Keratinocyte (primary cell): ENCODE measurements at regions not wholly inside any gene's neighbourhood (a gene's known extent, or its start where the extent isn't known, plus 50 kb on each side); places are given as distances from the start of the nearest gene placed in this dataset.

Experiments
- DNase-seq: peaks from one replicate; pipeline ENCODE4 v3.0.0-alpha.2; 2011; ENCODE audit warnings: low read depth, missing footprints, low spot score
- FAIRE-seq: peaks from 2 replicates; lab custom pipeline; 2011; peaks lifted over from hg19 to GRCh38; lab: Jason Lieb, UNC
- H2AFZ ChIP-seq: 2 replicates; pipeline ENCODE4 v1.6.0; 2012; ENCODE audit warnings: low read length, control low read depth, inconsistent platforms; ENCODE audit not compliant: control insufficient read depth
- H3K27ac ChIP-seq: 2 replicates; pipeline ENCODE4 v1.5.1; 2011; ENCODE audit warnings: low read length; ENCODE audit not compliant: control insufficient read depth, insufficient read depth
- H3K27me3 ChIP-seq: 3 replicates; pipeline ENCODE4 v1.6.0; 2011; ENCODE audit warnings: low read length; ENCODE audit not compliant: control insufficient read depth, insufficient read depth; ENCODE audit errors: extremely low read depth
- H3K36me3 ChIP-seq, 2 experiments: 2 replicates in 1 of 2; 3 replicates in 1 of 2; pipeline ENCODE4 v1.5.1; 2011; ENCODE audit warnings: low read length in 2 of 2, mild to moderate bottlenecking in 1 of 2; ENCODE audit not compliant: control insufficient read depth in 2 of 2, insufficient read depth in 2 of 2; ENCODE audit errors: extremely low read depth in 1 of 2
- H3K4me1 ChIP-seq: 3 replicates; pipeline ENCODE4 v1.5.1; 2011; ENCODE audit warnings: low read length; ENCODE audit not compliant: control insufficient read depth, insufficient read depth; ENCODE audit errors: extremely low read depth
- H3K4me2 ChIP-seq: 3 replicates; pipeline ENCODE4 v1.6.0; 2011; ENCODE audit warnings: low read depth, low read length; ENCODE audit not compliant: control insufficient read depth, insufficient read depth; ENCODE audit errors: extremely low read depth
- H3K4me3 ChIP-seq, 3 experiments: fragments of 200-600 bp in 1 of 3; sonication (generic) in 1 of 3; 2 replicates in 2 of 3; 3 replicates in 1 of 3; pipeline ENCODE4 v1.5.1; 2011 to 2016; ENCODE audit warnings: low read length in 3 of 3, mild to moderate bottlenecking in 3 of 3, control low read depth in 2 of 3, inconsistent platforms in 1 of 3, low read depth in 1 of 3, mixed read lengths in 1 of 3, mixed run types in 1 of 3, moderate library complexity in 1 of 3; ENCODE audit not compliant: control insufficient read depth in 2 of 3, insufficient read depth in 2 of 3; ENCODE audit errors: extremely low read depth in 1 of 3
- H3K79me2 ChIP-seq: 2 replicates; pipeline ENCODE4 v1.6.0; 2012; ENCODE audit warnings: low read length; ENCODE audit not compliant: control insufficient read depth, insufficient read depth
- H3K9ac ChIP-seq: 3 replicates; pipeline ENCODE4 v1.6.0; 2011; ENCODE audit warnings: low read length; ENCODE audit not compliant: control insufficient read depth, insufficient read depth; ENCODE audit errors: extremely low read depth
- H3K9me1 ChIP-seq: 3 replicates; pipeline ENCODE4 v1.6.0; 2011; ENCODE audit warnings: low read length; ENCODE audit not compliant: control insufficient read depth, insufficient read depth; ENCODE audit errors: extremely low read depth
- H3K9me3 ChIP-seq: 2 replicates; pipeline ENCODE4 v1.5.1; 2012; ENCODE audit warnings: low read depth, low read length; ENCODE audit not compliant: control insufficient read depth
- H4K20me1 ChIP-seq: 3 replicates; pipeline ENCODE4 v1.6.0; 2011; ENCODE audit warnings: low read length; ENCODE audit not compliant: control insufficient read depth, insufficient read depth; ENCODE audit errors: extremely low read depth
- CTCF ChIP-seq, 3 experiments: IDR thresholded peaks in 1 of 3; conservative IDR thresholded peaks in 1 of 3; optimal IDR thresholded peaks in 1 of 3; 2 replicates in 2 of 3; 3 replicates in 1 of 3; pipeline versions ENCODE3 to v1.5.1; 2011; ENCODE audit warnings: low read length in 3 of 3, mild to moderate bottlenecking in 3 of 3, moderate library complexity in 2 of 3, control low read depth in 1 of 3, inconsistent platforms in 1 of 3; ENCODE audit not compliant: insufficient read depth in 2 of 3; ENCODE audit errors: extremely low read depth in 1 of 3
- EZH2 ChIP-seq: IDR thresholded peaks from one replicate; pipeline ENCODE4 v1.6.1; 2012; ENCODE audit warnings: inconsistent platforms, mild to moderate bottlenecking, low read length, moderate library complexity
- dilution Hi-C: fragments of 300-500 bp; cut with MboI; formaldehyde crosslinking; loops from one replicate; pipeline ENCODE4 v1.7.0; 2020; ENCODE audit warnings: low sequenced_read_pairs; ENCODE audit not compliant: extremely low pct_ligation_motif_present
- small RNA-seq, 3 experiments: library from RNA; depleted of rRNA; stranded (forward); fragments of <200 nt; gene quantifications; one replicate each; pipeline ENCODE3, GENCODE V24; 2012; ENCODE audit warnings: low read depth in 3 of 3, low replicate concordance in 1 of 3; ENCODE audit not compliant: insufficient read length in 3 of 3

GRCh38 chr21:38878379-38879179 lies 72.8 kb downstream of the ETS2 start:
- Histone ChIP-seq H3K9me1 (no peaks in the 10 kb centered on the region), H3K9me3 (no peaks in the 10 kb centered on the region), H3K9ac (no peak overlapping the region), H3K79me2 (no peaks in the 10 kb centered on the region), H3K27me3 (no peaks in the 10 kb centered on the region), H3K36me3 (no peaks in the 10 kb centered on the region), H3K4me1 (no peaks in the 10 kb centered on the region), H2AFZ (no peak overlapping the region), H3K4me2 (no peak overlapping the region), H3K27ac (no peak overlapping the region), H3K4me3 (no peak overlapping the region), H4K20me1 (no peaks in the 10 kb centered on the region)
- FAIRE-seq, result no peak
- dilution Hi-C loops, result no loop called here
- DNase-seq, result no peak
- TF ChIP-seq CTCF (optimal IDR thresholded peaks at IDR 0.05 in 1 of 3, IDR thresholded peaks at IDR 0.05 in 1 of 3, conservative IDR thresholded peaks at IDR 0.05 in 1 of 3; ENCODE audit: extremely low read depth in 1 of 3, insufficient read depth in 2 of 3, low read length in 3 of 3) (no peak), EZH2 (no peak)

GRCh38 chr21:38875694-38876492 lies 70.2 kb downstream of the ETS2 start:
- H3K4me2 ChIP-seq, result no peak overlapping the region
- DNase-seq, result no peak
- no peak overlapping the region for H3K27ac ChIP-seq
- H3K79me2 ChIP-seq, result no peaks in the 10 kb centered on the region
- H3K36me3 ChIP-seq, result no peaks in the 10 kb centered on the region
- H3K9ac ChIP-seq, result no peak overlapping the region
- H4K20me1 ChIP-seq, result no peaks in the 10 kb centered on the region
- H3K9me3 ChIP-seq, result no peaks in the 10 kb centered on the region
- H3K4me3 ChIP-seq, result no peak overlapping the region
- H3K4me1 ChIP-seq, result no peaks in the 10 kb centered on the region
- no peaks in the 10 kb centered on the region for H3K27me3 ChIP-seq
- no peak overlapping the region for H2AFZ ChIP-seq
- dilution Hi-C loops, result no loop called here
- no peak for TF ChIP-seq CTCF (optimal IDR thresholded peaks at IDR 0.05 in 1 of 3, IDR thresholded peaks at IDR 0.05 in 1 of 3, conservative IDR thresholded peaks at IDR 0.05 in 1 of 3; ENCODE audit: extremely low read depth in 1 of 3, insufficient read depth in 2 of 3, low read length in 3 of 3)
- TF ChIP-seq EZH2, result no peak
- H3K9me1 ChIP-seq, result no peaks in the 10 kb centered on the region
- FAIRE-seq, result no peak

Small RNAs in the stretch of these regions (small RNA-seq; reads per million reads assigned to genes)
- gene RF00091, result 0 reads per million in 3 experiments
